SU-DHL-6 (cell line): ENCODE measurements at regions not wholly inside any gene's neighbourhood (a gene's known extent, or its start where the extent isn't known, plus 50 kb on each side); places are given as distances from the start of the nearest gene placed in this dataset.

Source experiments
- CTCF ChIP-seq: fragments of 200-600 bp; sonication (generic); IDR thresholded peaks from one replicate; pipeline ENCODE4 v1.5.1; 2017; ENCODE audit warnings: antibody characterized with exemption, mild to moderate bottlenecking, low read length, moderate library complexity; ENCODE audit not compliant: insufficient read depth, poor library complexity, severe bottlenecking
- EZH2phosphoT487 ChIP-seq: fragments of 200-600 bp; sonication (generic), shearing (Covaris generic); conservative IDR thresholded peaks from 2 replicates; pipeline ENCODE4 v1.6.1; 2018; ENCODE audit warnings: mild to moderate bottlenecking, antibody characterized with exemption, low read length, moderate library complexity, mixed read lengths

GRCh38 chr13:73284081-73284874 lies 225.5 kb downstream of the KLF5 start:
- TF ChIP-seq EZH2phosphoT487 (no peak), CTCF (no peak)
